Endodermal cell (in vitro differentiated cells): ENCODE measurements at regions not wholly inside any gene's neighbourhood (a gene's known extent, or its start where the extent isn't known, plus 50 kb on each side); places are given as distances from the start of the nearest gene placed in this dataset.

Experiments
- DNase-seq: peaks from one replicate; pipeline ENCODE4 v3.0.0-alpha.2; 2017
- H3K27ac ChIP-seq: 2 replicates; pipeline ENCODE4 v1.5.1; 2013; ENCODE audit warnings: mild to moderate bottlenecking, low read depth, low read length, moderate library complexity
- H3K27me3 ChIP-seq: 2 replicates; pipeline ENCODE4 v1.6.1; 2013; ENCODE audit warnings: mild to moderate bottlenecking, low read length, moderate library complexity; ENCODE audit not compliant: insufficient read depth, control insufficient read depth, poor library complexity, severe bottlenecking
- H3K36me3 ChIP-seq: 2 replicates; pipeline ENCODE4 v1.7.0; 2013; ENCODE audit warnings: mild to moderate bottlenecking, low read length, moderate library complexity; ENCODE audit not compliant: control insufficient read depth, insufficient read depth
- H3K4me1 ChIP-seq: one replicate; pipeline ENCODE4 v1.7.0; 2013; ENCODE audit warnings: low read length; ENCODE audit not compliant: control insufficient read depth, insufficient read depth
- H3K4me3 ChIP-seq: 2 replicates; pipeline ENCODE4 v1.5.1; 2013; ENCODE audit warnings: mild to moderate bottlenecking, low read length, moderate library complexity
- H3K9ac ChIP-seq: 2 replicates; pipeline ENCODE4 v1.6.1; 2013; ENCODE audit warnings: mild to moderate bottlenecking, low read length, moderate library complexity; ENCODE audit not compliant: poor library complexity, severe bottlenecking; ENCODE audit errors: extremely low read depth
- H3K9me3 ChIP-seq: 2 replicates; pipeline ENCODE4 v1.6.1; 2013; ENCODE audit warnings: mild to moderate bottlenecking, low read length, moderate library complexity; ENCODE audit not compliant: control insufficient read depth
- H3K27ac Mint-ChIP-seq: 2 replicates; pipeline ENCODE4 v1.8.0; 2020; ENCODE audit warnings: mixed read lengths
- H3K27me3 Mint-ChIP-seq: 2 replicates; pipeline ENCODE4 v1.8.0; 2021; ENCODE audit warnings: mild to moderate bottlenecking, mixed read lengths; ENCODE audit not compliant: insufficient read depth
- H3K36me3 Mint-ChIP-seq: 2 replicates; pipeline ENCODE4 v1.8.0; 2020; ENCODE audit warnings: low read depth, mixed read lengths
- H3K4me1 Mint-ChIP-seq: 2 replicates; pipeline ENCODE4 v1.8.0; 2020; ENCODE audit warnings: mixed read lengths
- H3K4me3 Mint-ChIP-seq: 2 replicates; pipeline ENCODE4 v1.8.0; 2020; ENCODE audit warnings: mild to moderate bottlenecking, moderate library complexity, mixed read lengths
- H3K9me3 Mint-ChIP-seq: 2 replicates; pipeline ENCODE4 v1.8.0; 2020; ENCODE audit warnings: mild to moderate bottlenecking, mixed read lengths
- CTCF ChIP-seq: fragments of 200-600 bp; sonication (generic); conservative IDR thresholded peaks from 2 replicates; pipeline ENCODE4 v1.5.0; 2021; ENCODE audit warnings: antibody characterized with exemption, mild to moderate bottlenecking
- WGBS, 2 experiments: methylation state at CpG; one replicate each; pipeline versions ENCODE4 v1.1.5 to v1.1.7; 2013; ENCODE audit warnings: missing lambda C conversion rate in 2 of 2, mixed read lengths in 1 of 2; ENCODE audit not compliant: insufficient coverage in 1 of 2, insufficient read length in 1 of 2; 5-methylcytosine and 5-hydroxymethylcytosine counted together

DNA sequence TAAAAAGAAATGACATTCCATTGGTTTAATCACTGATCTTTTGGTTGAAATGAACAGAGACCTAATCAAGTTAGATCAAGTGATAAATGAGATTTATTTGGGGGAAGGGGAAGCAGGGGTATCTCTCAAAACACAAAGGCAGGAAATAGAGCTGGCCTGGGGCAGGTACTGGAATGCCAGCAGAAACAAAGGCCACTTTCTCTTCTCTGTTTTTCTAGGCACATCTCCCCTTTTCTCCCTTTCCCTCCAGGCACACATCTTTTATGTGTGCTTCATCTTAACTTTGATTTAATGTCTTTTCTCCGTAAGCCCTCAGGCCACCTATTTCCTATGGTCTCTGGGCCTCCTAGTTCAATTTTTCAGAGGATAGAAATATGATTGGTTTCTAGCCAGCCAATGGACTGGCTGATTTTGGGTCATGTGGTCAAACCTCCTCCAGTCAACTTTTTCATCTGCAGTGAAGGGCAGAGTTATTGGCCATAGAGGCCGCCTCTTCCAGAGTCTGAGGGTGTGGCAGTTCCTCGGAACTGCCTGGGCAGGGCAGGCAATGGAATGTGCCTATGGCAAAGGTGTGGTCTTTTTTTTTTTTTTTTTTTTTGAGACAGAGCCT, 58.9 kb upstream of the FAM136A start:
- H3K4me3 Mint-ChIP-seq, result no peak overlapping the region
- H3K27ac Mint-ChIP-seq, result no peak overlapping the region
- H3K36me3 Mint-ChIP-seq, result no peaks in the 10 kb centered on the region
- DNase-seq, result no peak
- peaks cover 6% of the 10 kb centered on the region for H3K27me3 Mint-ChIP-seq
- H3K9ac ChIP-seq, result no peak overlapping the region
- H3K27ac ChIP-seq, result no peak overlapping the region
- no peak overlapping the region for H3K4me3 ChIP-seq
- no peaks in the 10 kb centered on the region for H3K9me3 ChIP-seq
- H3K9me3 Mint-ChIP-seq, result no peaks in the 10 kb centered on the region
- H3K4me1 Mint-ChIP-seq, result no peaks in the 10 kb centered on the region
- 97 to 100% methylated on average over 1 to 3 of the region's 3 CpGs for WGBS, 2 experiments
- H3K36me3 ChIP-seq, result no peaks in the 10 kb centered on the region
- no peaks in the 10 kb centered on the region for H3K4me1 ChIP-seq
- no peaks in the 10 kb centered on the region for H3K27me3 ChIP-seq
- no peak for TF ChIP-seq CTCF

DNA sequence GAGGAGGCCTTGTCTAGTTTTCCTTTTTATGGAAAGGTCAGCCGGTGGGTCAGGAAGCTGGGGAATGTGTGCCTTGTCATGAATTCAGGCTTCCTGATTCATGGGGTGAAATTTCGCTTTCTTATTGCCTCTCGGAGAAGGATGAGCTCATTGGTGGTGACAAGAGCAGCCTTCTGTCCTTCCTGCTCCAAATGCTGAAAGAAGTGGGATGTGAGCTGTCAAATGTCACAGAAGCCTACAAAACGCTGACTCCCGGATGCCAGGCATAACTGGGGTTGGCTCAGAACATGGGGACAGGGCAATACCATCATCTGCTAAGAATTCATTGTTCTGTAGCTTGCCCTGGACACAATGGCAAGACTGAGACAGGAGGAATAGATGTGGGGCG, 55.8 kb upstream of the FAM136A start:
- Mint-ChIP-seq H3K9me3 (no peaks in the 10 kb centered on the region), H3K27ac (no peak overlapping the region), H3K27me3 (peaks cover 2% of the 10 kb centered on the region), H3K36me3 (no peaks in the 10 kb centered on the region), H3K4me1 (no peaks in the 10 kb centered on the region), H3K4me3 (no peak overlapping the region)
- Histone ChIP-seq H3K4me3 (no peak overlapping the region), H3K9me3 (no peaks in the 10 kb centered on the region), H3K27ac (no peak overlapping the region), H3K36me3 (no peaks in the 10 kb centered on the region), H3K9ac (no peak overlapping the region), H3K27me3 (no peaks in the 10 kb centered on the region), H3K4me1 (no peaks in the 10 kb centered on the region)
- WGBS, 2 experiments, result 73 to 87% methylated on average over 2 to 6 of the region's 6 CpGs
- no peak for TF ChIP-seq CTCF
- DNase-seq, result no peak

DNA sequence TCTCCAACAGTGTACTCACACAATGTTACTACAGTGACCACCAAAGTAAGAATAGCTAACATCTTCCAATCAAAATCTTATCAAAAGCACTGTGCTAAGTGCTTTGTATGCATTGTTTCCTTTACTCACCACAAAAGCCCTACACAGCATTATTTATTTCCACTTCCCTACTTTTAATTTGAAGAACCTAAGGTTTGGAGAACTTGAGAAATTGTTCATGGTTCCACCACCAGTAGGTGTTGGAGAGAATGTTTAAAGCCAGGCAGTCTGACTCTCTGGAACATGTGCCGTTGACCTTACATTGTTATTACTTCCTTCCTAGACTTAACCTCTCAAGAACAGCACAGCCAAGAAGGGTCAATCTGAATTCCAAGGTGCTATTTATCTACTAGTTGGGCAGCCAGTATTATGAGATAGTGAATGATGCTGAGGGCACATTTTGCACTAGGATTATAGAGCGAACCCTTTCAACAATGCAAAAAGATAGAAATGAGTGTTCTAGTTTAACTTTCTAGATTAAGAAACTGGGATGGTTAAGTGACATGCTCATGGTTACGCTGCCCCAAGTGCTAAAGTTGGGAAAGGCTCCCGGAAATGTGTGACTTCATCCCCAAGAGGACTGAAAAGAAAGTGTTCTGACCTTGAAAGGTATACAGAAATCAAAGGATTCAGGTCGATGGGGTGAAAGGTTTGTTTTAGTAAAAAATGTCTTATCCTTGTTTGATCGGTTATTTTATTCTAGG, 55.2 kb upstream of the FAM136A start:
- DNase-seq, result no peak
- Mint-ChIP-seq H3K4me3 (no peak overlapping the region), H3K36me3 (no peaks in the 10 kb centered on the region), H3K4me1 (no peaks in the 10 kb centered on the region), H3K9me3 (no peaks in the 10 kb centered on the region), H3K27me3 (no peaks in the 10 kb centered on the region), H3K27ac (no peak overlapping the region)
- Histone ChIP-seq H3K9ac (no peak overlapping the region), H3K4me1 (no peaks in the 10 kb centered on the region), H3K27me3 (no peaks in the 10 kb centered on the region), H3K4me3 (no peak overlapping the region), H3K27ac (no peak overlapping the region), H3K9me3 (no peaks in the 10 kb centered on the region), H3K36me3 (no peaks in the 10 kb centered on the region)
- TF ChIP-seq CTCF, result peak; percentile 55
- WGBS, 2 experiments, result 65 to 78% methylated on average over 5 to 6 of the region's 6 CpGs
